ENCODE measurements at regions not wholly inside any gene's neighbourhood (a gene's known extent, or its start where the extent isn't known, plus 50 kb on each side); places are given as distances from the start of the nearest gene placed in this dataset.

- FAIRE-seq (no peak), DNase-seq (ENCODE audit: low read depth, low spot score) (no peak)
- Histone ChIP-seq H3K9me1 (replicated peaks; ENCODE audit: control insufficient read depth, extremely low read depth, insufficient read depth, low read length) (no peaks in the 10 kb centered on the region), H3K4me2 (ENCODE audit: insufficient read depth, low read length) (no peak overlapping the region), H3K79me2 (ENCODE audit: control insufficient read depth, insufficient read depth, low read length) (no peaks in the 10 kb centered on the region), H4K20me1 (replicated peaks; ENCODE audit: control insufficient read depth, extremely low read depth, insufficient read depth, low read length) (no peaks in the 10 kb centered on the region), H2AFZ (ENCODE audit: low read depth, low read length) (no peak overlapping the region), H3K27ac (ENCODE audit: insufficient read depth, low read depth, low read length) (no peak overlapping the region), H3K9ac (replicated peaks; ENCODE audit: extremely low read depth, insufficient read depth, low read length) (no peak overlapping the region), H3K4me3 (replicated peaks in 1 of 3; ENCODE audit: insufficient read depth in 1 of 3, low read depth in 1 of 3, low read length in 3 of 3) (no peak overlapping the region), H3K27me3 (ENCODE audit: control insufficient read depth in 2 of 2, insufficient read depth in 2 of 2, low read length in 2 of 2) (no peaks in the 10 kb centered on the region), H3K9me3 (replicated peaks; ENCODE audit: control insufficient read depth, insufficient read depth, low read length) (no peaks in the 10 kb centered on the region), H3K36me3 (ENCODE audit: control insufficient read depth in 2 of 2, extremely low read depth in 1 of 2, insufficient read depth in 2 of 2, low read length in 2 of 2) (no peaks in the 10 kb centered on the region), H3K4me1 (ENCODE audit: control insufficient read depth, extremely low read depth, insufficient read depth, low read length) (peaks cover 8% of the 10 kb centered on the region)
- dilution Hi-C loops (cut with MboI; ENCODE audit: extremely low pct_ligation_motif_present, low sequenced_read_pairs) (no loop called here), intact Hi-C loops (cut with micrococcal nuclease) (no loop called here)
- TF ChIP-seq, protein P1, sequence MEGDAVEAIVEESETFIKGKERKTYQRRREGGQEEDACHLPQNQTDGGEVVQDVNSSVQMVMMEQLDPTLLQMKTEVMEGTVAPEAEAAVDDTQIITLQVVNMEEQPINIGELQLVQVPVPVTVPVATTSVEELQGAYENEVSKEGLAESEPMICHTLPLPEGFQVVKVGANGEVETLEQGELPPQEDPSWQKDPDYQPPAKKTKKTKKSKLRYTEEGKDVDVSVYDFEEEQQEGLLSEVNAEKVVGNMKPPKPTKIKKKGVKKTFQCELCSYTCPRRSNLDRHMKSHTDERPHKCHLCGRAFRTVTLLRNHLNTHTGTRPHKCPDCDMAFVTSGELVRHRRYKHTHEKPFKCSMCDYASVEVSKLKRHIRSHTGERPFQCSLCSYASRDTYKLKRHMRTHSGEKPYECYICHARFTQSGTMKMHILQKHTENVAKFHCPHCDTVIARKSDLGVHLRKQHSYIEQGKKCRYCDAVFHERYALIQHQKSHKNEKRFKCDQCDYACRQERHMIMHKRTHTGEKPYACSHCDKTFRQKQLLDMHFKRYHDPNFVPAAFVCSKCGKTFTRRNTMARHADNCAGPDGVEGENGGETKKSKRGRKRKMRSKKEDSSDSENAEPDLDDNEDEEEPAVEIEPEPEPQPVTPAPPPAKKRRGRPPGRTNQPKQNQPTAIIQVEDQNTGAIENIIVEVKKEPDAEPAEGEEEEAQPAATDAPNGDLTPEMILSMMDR (IDR thresholded peaks at IDR 0.05; ENCODE audit: extremely low read depth in 1 of 2, insufficient read depth in 1 of 2, low read depth in 1 of 2, low read length in 2 of 2), result no peak
- ChIA-PET POLR2A (no interaction called here), CTCF (no interaction called here)
- BruUV-seq (replicated peaks), result no TSS peak
Observed at GRCh38 chr1:72650843-72651435, 368.6 kb upstream of the NEGR1 start.

GRCh38 chr1:72649991-72650390 is 367.7 kb upstream of the NEGR1 start:
- Histone ChIP-seq H2AFZ (ENCODE audit: low read depth, low read length) (no peak overlapping the region), H3K36me3 (ENCODE audit: control insufficient read depth in 2 of 2, extremely low read depth in 1 of 2, insufficient read depth in 2 of 2, low read length in 2 of 2) (no peaks in the 10 kb centered on the region), H3K4me2 (ENCODE audit: insufficient read depth, low read length) (no peak overlapping the region), H3K9me1 (replicated peaks; ENCODE audit: control insufficient read depth, extremely low read depth, insufficient read depth, low read length) (no peaks in the 10 kb centered on the region), H4K20me1 (replicated peaks; ENCODE audit: control insufficient read depth, extremely low read depth, insufficient read depth, low read length) (no peaks in the 10 kb centered on the region), H3K4me1 (ENCODE audit: control insufficient read depth, extremely low read depth, insufficient read depth, low read length) (peaks cover 8% of the 10 kb centered on the region), H3K27ac (ENCODE audit: insufficient read depth, low read depth, low read length) (no peak overlapping the region), H3K79me2 (ENCODE audit: control insufficient read depth, insufficient read depth, low read length) (no peaks in the 10 kb centered on the region), H3K9me3 (replicated peaks; ENCODE audit: control insufficient read depth, insufficient read depth, low read length) (no peaks in the 10 kb centered on the region), H3K9ac (replicated peaks; ENCODE audit: extremely low read depth, insufficient read depth, low read length) (no peak overlapping the region), H3K27me3 (ENCODE audit: control insufficient read depth in 2 of 2, insufficient read depth in 2 of 2, low read length in 2 of 2) (no peaks in the 10 kb centered on the region), H3K4me3 (replicated peaks in 1 of 3; ENCODE audit: insufficient read depth in 1 of 3, low read depth in 1 of 3, low read length in 3 of 3) (no peak overlapping the region)
- dilution Hi-C loops (cut with MboI; ENCODE audit: extremely low pct_ligation_motif_present, low sequenced_read_pairs) (no loop called here), intact Hi-C loops (cut with micrococcal nuclease) (no loop called here)
- FAIRE-seq (peak; percentile 70), DNase-seq (ENCODE audit: low read depth, low spot score) (peak; percentile 83)
- no TSS peak for BruUV-seq (replicated peaks)
- CTCF ChIA-PET, result interaction anchor here (1.2 to 1.6 kb wide), 2 partner anchors 13 to 1025 kb away, joined by 3 to 4 read pairs; no protein-coding TSS in a partner anchor
- no peak for TF ChIP-seq MYC (IDR thresholded peaks at IDR 0.05; ENCODE audit: low read depth, low read length)
- no peak for TF ChIP-seq JUN (IDR thresholded peaks at IDR 0.05; ENCODE audit: borderline replicate concordance, insufficient read depth, insufficient read length, low read depth)
- TF ChIP-seq FOS (IDR thresholded peaks at IDR 0.05; ENCODE audit: borderline replicate concordance, insufficient read depth, low read length), result peak; percentile 63
- POLR2A ChIA-PET, result no interaction called here

Data from endothelial cell of umbilical vein (primary cell).